Cerebellar nuclear complex (tissue), 1 donor: ENCODE measurements at regions not wholly inside any gene's neighbourhood (a gene's known extent, or its start where the extent isn't known, plus 50 kb on each side); places are given as distances from the start of the nearest gene placed in this dataset.

Source experiments
- DNase-seq, 2 experiments: peaks; one replicate each; lab custom pipeline; 2025; lab: John Stamatoyannopoulos, UW

- DNase-seq: no peak
These were observed 286.3 kb downstream of the CDH26 start for GRCh38 chr20:60244373-60245146.

DNA sequence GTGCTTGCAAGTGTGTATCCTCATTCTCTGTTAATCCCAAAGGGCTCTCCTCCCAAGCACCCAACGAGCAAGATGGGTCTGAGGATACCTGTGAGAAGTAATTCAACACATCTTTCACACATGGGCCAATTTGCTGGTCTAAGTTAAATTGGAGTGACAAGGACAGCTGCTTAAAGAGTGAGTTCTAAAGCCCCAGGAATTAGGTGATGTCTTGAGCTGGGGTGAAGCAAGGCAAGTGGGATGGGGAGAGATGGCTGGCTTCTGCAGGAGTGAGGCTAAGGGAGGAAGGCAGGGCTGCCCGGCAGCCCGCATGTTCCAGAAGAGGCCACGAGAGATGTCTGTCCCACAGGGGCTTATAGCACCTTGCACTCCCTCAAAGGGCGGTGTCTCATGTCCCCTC lies 288.5 kb downstream of the CDH26 start:
- no peak for DNase-seq

GRCh38 chr20:60249436-60249835 lies 291.2 kb downstream of the CDH26 start:
- DNase-seq: no peak

- no peak for DNase-seq
These were observed 292.0 kb downstream of the CDH26 start for GRCh38 chr20:60250251-60250650.

DNA sequence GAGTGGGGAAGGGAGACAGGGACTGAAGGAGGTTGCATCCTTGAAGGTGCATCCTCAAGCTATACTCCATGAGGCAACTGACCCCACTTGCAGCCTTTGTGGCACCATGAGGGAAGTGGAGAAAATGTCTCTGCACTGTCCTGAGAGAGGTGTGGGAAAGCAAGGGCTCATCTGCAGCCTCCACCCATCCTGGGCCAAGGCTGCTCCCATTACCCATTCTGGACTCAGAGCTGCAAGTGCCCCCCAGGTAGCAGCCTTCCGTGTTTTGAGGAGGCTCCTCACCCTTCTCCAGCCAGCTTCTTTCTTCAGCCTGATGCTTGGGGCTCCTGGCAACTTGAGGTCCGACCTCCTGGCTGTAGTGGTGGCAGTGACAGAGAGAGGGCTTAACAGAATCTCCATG lies 294.6 kb downstream of the CDH26 start:
- DNase-seq: no peak

- no peak for DNase-seq
These were observed 295.2 kb downstream of the CDH26 start for GRCh38 chr20:60253471-60253870.

- no peak for DNase-seq
These were observed 296.7 kb downstream of the CDH26 start for GRCh38 chr20:60254901-60255411.

DNA sequence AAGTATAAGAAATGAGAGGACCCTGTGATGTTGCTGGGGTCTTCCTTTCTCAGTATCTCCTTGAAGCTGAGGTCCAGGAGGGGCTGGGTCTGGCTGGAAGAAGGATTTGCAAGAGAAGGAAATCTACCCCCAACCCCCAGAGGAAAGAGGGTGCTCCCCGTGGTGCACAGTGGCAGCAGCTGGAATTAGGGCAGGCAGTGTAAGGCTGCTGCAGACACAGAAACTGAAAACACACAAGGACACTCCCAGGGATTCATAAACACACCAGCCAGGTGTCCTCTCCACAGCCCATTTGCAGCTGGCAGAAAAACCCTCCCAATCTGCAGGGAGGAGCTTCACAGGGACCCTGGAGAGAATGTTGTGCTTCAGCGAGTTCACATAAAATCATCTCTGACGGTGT lies 297.2 kb downstream of the CDH26 start:
- DNase-seq: no peak

- no peak for DNase-seq
These were observed 297.6 kb downstream of the CDH26 start for GRCh38 chr20:60255866-60256265.

DNA sequence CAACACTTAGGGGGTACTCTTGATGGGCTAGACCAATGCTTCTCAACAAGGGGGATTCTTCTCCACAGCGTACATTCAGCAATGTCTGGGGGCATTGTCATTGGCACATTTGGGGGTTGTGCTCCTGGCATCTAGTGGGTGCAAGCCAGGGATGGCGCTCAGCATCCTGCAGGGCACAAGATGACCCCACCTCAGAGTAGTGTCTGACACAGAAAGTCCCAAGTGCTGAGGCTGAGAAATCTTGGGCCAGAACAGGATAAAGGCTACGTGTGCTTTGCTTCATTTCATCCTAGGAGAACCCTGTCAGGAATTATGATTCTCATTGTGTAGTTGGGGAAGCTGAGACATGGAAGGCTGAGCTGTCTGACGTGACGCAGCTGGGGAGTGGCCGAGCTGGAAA lies 298.6 kb downstream of the CDH26 start:
- DNase-seq: no peak

- DNase-seq: no peak
These were observed 299.4 kb downstream of the CDH26 start for GRCh38 chr20:60257671-60258070.

GRCh38 chr20:60258255-60258863 lies 300.1 kb downstream of the CDH26 start:
- DNase-seq: no peak

DNA sequence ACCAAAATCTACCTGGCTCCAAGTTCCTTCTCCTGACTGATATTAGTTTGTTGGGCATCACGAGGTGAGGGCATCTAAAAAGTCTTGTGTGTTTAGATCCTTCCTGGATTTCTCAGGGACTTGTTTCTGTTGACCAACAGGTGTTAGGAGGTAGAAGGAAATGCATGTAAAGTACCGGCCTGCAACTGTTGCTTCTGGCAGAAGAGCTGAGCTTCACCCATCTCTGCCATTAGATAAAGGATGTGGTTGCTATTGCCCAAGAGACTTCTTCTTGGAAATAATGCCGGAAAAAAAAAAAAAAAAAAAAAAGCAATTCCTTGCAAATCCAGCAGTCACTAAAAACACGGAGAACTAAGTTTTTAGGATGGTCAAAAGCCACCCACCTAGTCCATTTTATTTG lies 303.1 kb downstream of the CDH26 start:
- no peak for DNase-seq

GRCh38 chr20:60262967-60263603 lies 304.9 kb downstream of the CDH26 start:
- DNase-seq: no peak

- DNase-seq: no peak
These were observed 305.8 kb downstream of the CDH26 start for GRCh38 chr20:60263725-60264709.

- DNase-seq: no peak
These were observed 308.1 kb downstream of the CDH26 start for GRCh38 chr20:60266177-60266823.

GRCh38 chr20:60268491-60268890 lies 310.3 kb downstream of the CDH26 start:
- no peak for DNase-seq

GRCh38 chr20:60269573-60270162 lies 311.4 kb downstream of the CDH26 start:
- no peak for DNase-seq

- DNase-seq: no peak
These were observed 312.1 kb downstream of the CDH26 start for GRCh38 chr20:60270341-60270740.

- DNase-seq: no peak
These were observed 313.4 kb downstream of the CDH26 start for GRCh38 chr20:60271597-60271996.

GRCh38 chr20:60272790-60273189 lies 314.6 kb downstream of the CDH26 start:
- DNase-seq: no peak
